HK-2 (cell line): ENCODE measurements at regions not wholly inside any gene's neighbourhood (a gene's known extent, or its start where the extent isn't known, plus 50 kb on each side); places are given as distances from the start of the nearest gene placed in this dataset.

ENCODE experiments used
- DNase-seq: peaks from one replicate; pipeline ENCODE4 v3.0.0-alpha.2; 2018; ENCODE audit not compliant: unreplicated experiment

GRCh38 chr2:220913384-220913783, 658.7 kb downstream of the EPHA4 start:
- DNase-seq = no peak

GRCh38 chr2:220915092-220915623, 656.9 kb downstream of the EPHA4 start:
- DNase-seq = no peak

- DNase-seq = no peak
Measured at GRCh38 chr2:220916931-220917330, 655.2 kb downstream of the EPHA4 start.

- DNase-seq = no peak
Measured at GRCh38 chr2:220930271-220931076, 641.6 kb downstream of the EPHA4 start.

GRCh38 chr2:220931491-220931890, 640.6 kb downstream of the EPHA4 start:
- DNase-seq = no peak

- no peak for DNase-seq
Measured at GRCh38 chr2:220932041-220932440, 640.1 kb downstream of the EPHA4 start.

- no peak for DNase-seq
Measured at GRCh38 chr2:220935789-220936321, 636.2 kb downstream of the EPHA4 start.

GRCh38 chr2:220936641-220937197, 635.4 kb downstream of the EPHA4 start:
- DNase-seq = no peak

GRCh38 chr2:220937245-220937644, 634.9 kb downstream of the EPHA4 start:
- no peak for DNase-seq

- no peak for DNase-seq
Measured at GRCh38 chr2:220940646-220941045, 631.5 kb downstream of the EPHA4 start.

- no peak for DNase-seq
Measured at GRCh38 chr2:220941683-220942082, 630.4 kb downstream of the EPHA4 start.

GRCh38 chr2:220946552-220946951, 625.6 kb downstream of the EPHA4 start:
- DNase-seq = no peak

GRCh38 chr2:220948579-220948978, 623.5 kb downstream of the EPHA4 start:
- no peak for DNase-seq

GRCh38 chr2:220949466-220949865, 622.6 kb downstream of the EPHA4 start:
- no peak for DNase-seq

- DNase-seq = no peak
Measured at GRCh38 chr2:220955776-220956175, 616.3 kb downstream of the EPHA4 start.

GRCh38 chr2:220956429-220956828, 615.7 kb downstream of the EPHA4 start:
- DNase-seq = no peak

- no peak for DNase-seq
Measured at GRCh38 chr2:220959391-220959802, 612.7 kb downstream of the EPHA4 start.

GRCh38 chr2:220961143-220961860, 610.8 kb downstream of the EPHA4 start:
- no peak for DNase-seq

- DNase-seq = no peak
Measured at GRCh38 chr2:220962556-220962955, 609.5 kb downstream of the EPHA4 start.

GRCh38 chr2:220963076-220963475, 609.0 kb downstream of the EPHA4 start:
- DNase-seq = no peak

- DNase-seq = no peak
Measured at GRCh38 chr2:220963930-220964329, 608.2 kb downstream of the EPHA4 start.

- peak; percentile 53 for DNase-seq
Measured at GRCh38 chr2:220966636-220967035, 605.5 kb downstream of the EPHA4 start.
